HepG2 (cell line): ENCODE measurements at regions not wholly inside any gene's neighbourhood (a gene's known extent, or its start where the extent isn't known, plus 50 kb on each side); places are given as distances from the start of the nearest gene placed in this dataset.

Experiments
- ATAC-seq: fragments of 200-7000 bp; cut with Tn5 transposase; 3 replicates; pipeline ENCODE4 v1.9.1; 2020; ENCODE audit warnings: mild to moderate bottlenecking, moderate library complexity
- BruUV-seq: library from RNA; stranded (reverse); fragments of 400-500 nt; replicated peaks from 2 replicates; lab custom pipeline; 2021; lab: Mats Ljungman, UMichigan
- CTCF ChIA-PET: fragments of 300-600 bp; formaldehyde crosslinking; extraction: SDS; loops from one replicate; lab custom pipeline; 2021; ENCODE audit warnings: low total read pairs, inconsistent platforms, low intra/inter-chr PET ratio; lab: Yijun Ruan, JAX
- POLR2A ChIA-PET: fragments of 350-600 bp; sonication (Branson Sonifier 250); formaldehyde crosslinking; loops from one replicate; lab custom pipeline; 2020; ENCODE audit warnings: antibody characterized with exemption, inconsistent platforms; lab: Yijun Ruan, JAX
- DNase-seq: peaks from one replicate; pipeline ENCODE4 v3.0.0-alpha.2; 2015; ENCODE audit warnings: low spot score
- FAIRE-seq: peaks from 3 replicates; lab custom pipeline; 2011; peaks lifted over from hg19 to GRCh38; lab: Jason Lieb, UNC
- H2AFZ ChIP-seq: one replicate; pipeline ENCODE4 v1.6.1; 2011; ENCODE audit warnings: low read length, inconsistent platforms
- H3K27ac ChIP-seq: fragments of 300-600 bp; 3 replicates; pipeline ENCODE4 v1.8.0; 2011; ENCODE audit warnings: mixed run types, mild to moderate bottlenecking, mixed read lengths, low read length, inconsistent platforms; ENCODE audit not compliant: insufficient read depth; ENCODE audit errors: extremely low read length
- H3K27me3 ChIP-seq, 2 experiments: fragments of 200-600 bp in 1 of 2; 2 replicates in 1 of 2; 3 replicates in 1 of 2; pipeline versions ENCODE4 v1.6.0 to v1.8.0; 2011; ENCODE audit warnings: low read length in 2 of 2, mild to moderate bottlenecking in 2 of 2, moderate library complexity in 2 of 2, inconsistent platforms in 1 of 2; ENCODE audit not compliant: insufficient read depth in 2 of 2, control insufficient read depth in 1 of 2
- H3K36me3 ChIP-seq, 2 experiments: fragments of 200-600 bp in 1 of 2; replicated peaks in 1 of 2; 2 replicates in 1 of 2; 3 replicates in 1 of 2; pipeline versions ENCODE4 v1.5.1 to v1.8.0; 2011; ENCODE audit warnings: low read length in 2 of 2, inconsistent platforms in 1 of 2; ENCODE audit not compliant: insufficient read depth in 2 of 2, control insufficient read depth in 1 of 2
- H3K4me1 ChIP-seq: 2 replicates; pipeline ENCODE4 v1.5.1; 2012; ENCODE audit warnings: low read length, inconsistent platforms; ENCODE audit not compliant: insufficient read depth
- H3K4me2 ChIP-seq: 2 replicates; pipeline ENCODE4 v1.6.0; 2011; ENCODE audit warnings: low read depth, low read length, inconsistent platforms
- H3K4me3 ChIP-seq, 3 experiments: fragments of 200-600 bp in 1 of 3; sonication (generic), shearing (Covaris generic) in 1 of 3; replicated peaks in 1 of 3; 2 replicates each; pipeline ENCODE4 v1.5.1; 2011 to 2016; ENCODE audit warnings: low read length in 3 of 3, inconsistent platforms in 2 of 3, low read depth in 2 of 3, mild to moderate bottlenecking in 2 of 3, control low read depth in 1 of 3, mixed read lengths in 1 of 3; ENCODE audit not compliant: insufficient read depth in 1 of 3
- H3K79me2 ChIP-seq: one replicate; pipeline ENCODE4 v1.6.1; 2011; ENCODE audit warnings: low read length, inconsistent platforms; ENCODE audit not compliant: insufficient read depth
- H3K9ac ChIP-seq: 2 replicates; pipeline ENCODE4 v1.6.0; 2011; ENCODE audit warnings: mild to moderate bottlenecking, low read depth, low read length, inconsistent platforms; ENCODE audit not compliant: insufficient read depth
- H3K9me3 ChIP-seq: 2 replicates; pipeline ENCODE4 v1.5.1; 2012; ENCODE audit warnings: mild to moderate bottlenecking, low read length
- H4K20me1 ChIP-seq: 2 replicates; pipeline ENCODE4 v1.6.0; 2011; ENCODE audit warnings: inconsistent platforms, mild to moderate bottlenecking, low read length, moderate library complexity; ENCODE audit not compliant: insufficient read depth
- ARHGAP35 ChIP-seq: sonication (generic); formaldehyde crosslinking; IDR thresholded peaks from 2 replicates; pipeline ENCODE4 v1.9.0; 2022; ENCODE audit warnings: mild to moderate bottlenecking, inconsistent platforms, moderate library complexity, missing genetic modification reagents, borderline replicate concordance
- DMTF1 ChIP-seq: sonication (generic); formaldehyde crosslinking; IDR thresholded peaks from 2 replicates; pipeline ENCODE4 v1.4.0; 2020; ENCODE audit warnings: mild to moderate bottlenecking, missing genetic modification reagents
- EZH2 ChIP-seq: conservative IDR thresholded peaks from 2 replicates; pipeline ENCODE4 v1.6.1; 2012; ENCODE audit warnings: mild to moderate bottlenecking, low read depth, low read length, moderate library complexity
- HOXA7 ChIP-seq: sonication (generic); formaldehyde crosslinking; IDR thresholded peaks from 2 replicates; pipeline ENCODE4 v1.8.1; 2022; ENCODE audit warnings: mild to moderate bottlenecking, missing genetic modification reagents, moderate library complexity
- MIXL1 ChIP-seq: IDR thresholded peaks from 2 replicates; pipeline ENCODE4 v1.6.1; 2016
- MLLT10 ChIP-seq: sonication (generic); formaldehyde crosslinking; IDR thresholded peaks from 2 replicates; pipeline ENCODE4 v1.4.0; 2020; ENCODE audit warnings: missing genetic modification reagents
- NPAS2 ChIP-seq: sonication (generic); formaldehyde crosslinking; IDR thresholded peaks from 2 replicates; pipeline ENCODE4 v1.8.0; 2022; ENCODE audit warnings: mild to moderate bottlenecking, missing genetic modification reagents, borderline replicate concordance
- SMAD9 ChIP-seq: sonication (generic); formaldehyde crosslinking; IDR thresholded peaks from 2 replicates; pipeline ENCODE4 v1.5.1; 2020; ENCODE audit warnings: mild to moderate bottlenecking, missing genetic modification reagents
- ZNF263 ChIP-seq: sonication (generic); formaldehyde crosslinking; IDR thresholded peaks from 2 replicates; pipeline ENCODE4 v1.4.0; 2020; ENCODE audit warnings: missing genetic modification reagents
- ZNF432 ChIP-seq: sonication (generic); formaldehyde crosslinking; IDR thresholded peaks from 2 replicates; pipeline ENCODE4 v1.5.0; 2020; ENCODE audit warnings: missing genetic modification reagents, mild to moderate bottlenecking, borderline replicate concordance
- ZNF510 ChIP-seq: sonication (generic); formaldehyde crosslinking; IDR thresholded peaks from 2 replicates; pipeline ENCODE4 v1.4.0; 2020; ENCODE audit warnings: low read depth, mild to moderate bottlenecking, missing genetic modification reagents
- ZNF550 ChIP-seq: sonication (generic); formaldehyde crosslinking; IDR thresholded peaks from 2 replicates; pipeline ENCODE4 v1.4.0; 2020; ENCODE audit warnings: mild to moderate bottlenecking, missing genetic modification reagents, borderline replicate concordance
- ZNF782 ChIP-seq: sonication (generic); formaldehyde crosslinking; IDR thresholded peaks from 2 replicates; pipeline ENCODE4 v1.4.0; 2020; ENCODE audit warnings: missing genetic modification reagents, mild to moderate bottlenecking, borderline replicate concordance
- WGBS: methylation state at CpG from one replicate; pipeline ENCODE4 v1.1.6; 2017; ENCODE audit warnings: low lambda C conversion rate; 5-methylcytosine and 5-hydroxymethylcytosine counted together
- in situ Hi-C: cut with HindIII; loops from 2 replicates; pipeline ENCODE4 v1.10.0; 2017; ENCODE audit warnings: low pct_unique_long_range_greater_than_20kb; ENCODE audit not compliant: extremely low pct_ligation_motif_present
- intact Hi-C: fragments of 100-400 bp; cut with micrococcal nuclease; formaldehyde crosslinking; loops from one replicate; pipeline ENCODE4 v1.10.0; 2022; ENCODE audit not compliant: unreplicated experiment
- TF ChIP-seq, protein P1 (sequence below): sonication (generic); formaldehyde crosslinking; IDR thresholded peaks from 2 replicates; pipeline ENCODE4 v1.8.1; 2023; ENCODE audit warnings: mild to moderate bottlenecking, inconsistent platforms, moderate library complexity, missing genetic modification reagents, borderline replicate concordance
- TF ChIP-seq, protein P2 (sequence below): IDR thresholded peaks from 2 replicates; pipeline ENCODE4 v1.4.0; 2020; ENCODE audit warnings: mild to moderate bottlenecking, missing genetic modification reagents
- TF ChIP-seq, protein P3 (sequence below): IDR thresholded peaks from 2 replicates; pipeline ENCODE4 v1.6.1; 2016; ENCODE audit warnings: mild to moderate bottlenecking

- FAIRE-seq, result no peak
- WGBS, result 36% methylated on average over 3 of the region's 3 CpGs
- in situ Hi-C loops, result no loop called here
These were observed 69.6 kb upstream of the UGP2 start for GRCh38 chr2:63772061-63772460.

More at GRCh38 chr2:63772061-63772460, 69.6 kb upstream of the UGP2 start:
- no peaks in the 10 kb centered on the region for H3K79me2 ChIP-seq
- H3K9me3 ChIP-seq, result peaks cover 5% of the 10 kb centered on the region
- H2AFZ ChIP-seq, result no peak overlapping the region
- no peak overlapping the region for H3K27ac ChIP-seq
- no TSS peak for BruUV-seq
- H4K20me1 ChIP-seq, result no peaks in the 10 kb centered on the region
- intact Hi-C loops, result no loop called here
- no peaks in the 10 kb centered on the region for H3K27me3 ChIP-seq
- no peak for DNase-seq
- H3K36me3 ChIP-seq, result no peaks in the 10 kb centered on the region
- TF ChIP-seq SMAD9 (CRISPR knock-in tag), result no peak
- TF ChIP-seq EZH2, result no peak
- TF ChIP-seq, protein P1, sequence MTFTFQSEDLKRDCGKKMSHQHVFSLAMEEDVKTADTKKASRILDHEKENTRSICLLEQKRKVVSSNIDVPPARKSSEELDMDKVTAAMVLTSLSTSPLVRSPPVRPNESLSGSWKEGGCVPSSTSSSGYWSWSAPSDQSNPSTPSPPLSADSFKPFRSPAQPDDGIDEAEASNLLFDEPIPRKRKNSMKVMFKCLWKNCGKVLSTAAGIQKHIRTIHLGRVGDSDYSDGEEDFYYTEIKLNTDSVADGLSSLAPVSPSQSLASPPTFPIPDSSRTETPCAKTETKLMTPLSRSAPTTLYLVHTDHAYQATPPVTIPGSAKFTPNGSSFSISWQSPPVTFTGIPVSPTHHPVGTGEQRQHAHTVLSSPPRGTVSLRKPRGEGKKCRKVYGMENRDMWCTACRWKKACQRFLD (CRISPR knock-in tag), result no peak
- TF ChIP-seq ZNF263 (CRISPR knock-in tag), result no peak
- TF ChIP-seq ZNF550 (CRISPR knock-in tag), result no peak
- TF ChIP-seq MIXL1, result no peak
- no peak for TF ChIP-seq ZNF782 (CRISPR knock-in tag)
- TF ChIP-seq, protein P2, sequence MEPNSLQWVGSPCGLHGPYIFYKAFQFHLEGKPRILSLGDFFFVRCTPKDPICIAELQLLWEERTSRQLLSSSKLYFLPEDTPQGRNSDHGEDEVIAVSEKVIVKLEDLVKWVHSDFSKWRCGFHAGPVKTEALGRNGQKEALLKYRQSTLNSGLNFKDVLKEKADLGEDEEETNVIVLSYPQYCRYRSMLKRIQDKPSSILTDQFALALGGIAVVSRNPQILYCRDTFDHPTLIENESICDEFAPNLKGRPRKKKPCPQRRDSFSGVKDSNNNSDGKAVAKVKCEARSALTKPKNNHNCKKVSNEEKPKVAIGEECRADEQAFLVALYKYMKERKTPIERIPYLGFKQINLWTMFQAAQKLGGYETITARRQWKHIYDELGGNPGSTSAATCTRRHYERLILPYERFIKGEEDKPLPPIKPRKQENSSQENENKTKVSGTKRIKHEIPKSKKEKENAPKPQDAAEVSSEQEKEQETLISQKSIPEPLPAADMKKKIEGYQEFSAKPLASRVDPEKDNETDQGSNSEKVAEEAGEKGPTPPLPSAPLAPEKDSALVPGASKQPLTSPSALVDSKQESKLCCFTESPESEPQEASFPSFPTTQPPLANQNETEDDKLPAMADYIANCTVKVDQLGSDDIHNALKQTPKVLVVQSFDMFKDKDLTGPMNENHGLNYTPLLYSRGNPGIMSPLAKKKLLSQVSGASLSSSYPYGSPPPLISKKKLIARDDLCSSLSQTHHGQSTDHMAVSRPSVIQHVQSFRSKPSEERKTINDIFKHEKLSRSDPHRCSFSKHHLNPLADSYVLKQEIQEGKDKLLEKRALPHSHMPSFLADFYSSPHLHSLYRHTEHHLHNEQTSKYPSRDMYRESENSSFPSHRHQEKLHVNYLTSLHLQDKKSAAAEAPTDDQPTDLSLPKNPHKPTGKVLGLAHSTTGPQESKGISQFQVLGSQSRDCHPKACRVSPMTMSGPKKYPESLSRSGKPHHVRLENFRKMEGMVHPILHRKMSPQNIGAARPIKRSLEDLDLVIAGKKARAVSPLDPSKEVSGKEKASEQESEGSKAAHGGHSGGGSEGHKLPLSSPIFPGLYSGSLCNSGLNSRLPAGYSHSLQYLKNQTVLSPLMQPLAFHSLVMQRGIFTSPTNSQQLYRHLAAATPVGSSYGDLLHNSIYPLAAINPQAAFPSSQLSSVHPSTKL (CRISPR knock-in tag), result no peak
- TF ChIP-seq ZNF510 (CRISPR knock-in tag), result no peak
- TF ChIP-seq ZNF432 (CRISPR knock-in tag), result no peak
- no peak for TF ChIP-seq MLLT10
- no peak for TF ChIP-seq HOXA7 (CRISPR knock-in tag)
- TF ChIP-seq ARHGAP35 (CRISPR knock-in tag), result no peak
- no peak for TF ChIP-seq DMTF1
- TF ChIP-seq NPAS2 (CRISPR knock-in tag), result no peak
- TF ChIP-seq, protein P3, sequence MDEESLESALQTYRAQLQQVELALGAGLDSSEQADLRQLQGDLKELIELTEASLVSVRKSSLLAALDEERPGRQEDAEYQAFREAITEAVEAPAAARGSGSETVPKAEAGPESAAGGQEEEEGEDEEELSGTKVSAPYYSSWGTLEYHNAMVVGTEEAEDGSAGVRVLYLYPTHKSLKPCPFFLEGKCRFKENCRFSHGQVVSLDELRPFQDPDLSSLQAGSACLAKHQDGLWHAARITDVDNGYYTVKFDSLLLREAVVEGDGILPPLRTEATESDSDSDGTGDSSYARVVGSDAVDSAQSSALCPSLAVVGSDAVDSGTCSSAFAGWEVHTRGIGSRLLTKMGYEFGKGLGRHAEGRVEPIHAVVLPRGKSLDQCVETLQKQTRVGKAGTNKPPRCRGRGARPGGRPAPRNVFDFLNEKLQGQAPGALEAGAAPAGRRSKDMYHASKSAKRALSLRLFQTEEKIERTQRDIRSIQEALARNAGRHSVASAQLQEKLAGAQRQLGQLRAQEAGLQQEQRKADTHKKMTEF (CRISPR knock-in tag), result no peak
- H3K4me3 ChIP-seq, result no peak overlapping the region
- CTCF ChIA-PET, result no interaction called here
- H3K4me1 ChIP-seq, result peaks cover 13% of the 10 kb centered on the region; the same call in 1 of the 2 replicates
- ATAC-seq, result no peak
- POLR2A ChIA-PET, result no interaction called here
- H3K9ac ChIP-seq, result no peak overlapping the region
- H3K4me2 ChIP-seq, result no peak overlapping the region
